ENCODE measurements at regions not wholly inside any gene's neighbourhood (a gene's known extent, or its start where the extent isn't known, plus 50 kb on each side); places are given as distances from the start of the nearest gene placed in this dataset.

DNA sequence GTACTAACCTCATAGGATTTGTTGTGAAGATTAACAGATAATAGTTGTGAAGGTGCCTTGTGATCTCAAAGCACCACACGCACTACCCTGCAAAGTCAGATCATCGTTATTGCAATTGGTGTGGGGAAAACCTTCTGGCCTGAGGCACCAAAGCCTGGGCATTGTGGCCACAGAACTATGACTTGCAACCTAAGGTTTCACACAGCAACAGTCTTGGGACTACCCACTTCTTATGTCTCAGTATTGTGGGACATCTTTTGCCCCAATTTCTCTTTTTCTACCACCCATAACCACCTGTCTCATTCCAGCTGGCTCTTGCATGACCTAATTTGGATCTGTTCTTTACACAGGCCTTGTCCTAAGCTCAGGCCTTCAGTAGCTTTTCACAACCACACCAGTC, 247.8 kb upstream of the NR4A3 start:
- Histone ChIP-seq H2BK20ac (ENCODE audit: low read depth, low read length, poor library complexity, severe bottlenecking) (no peak overlapping the region), H3K27ac (ENCODE audit: insufficient read length, low read depth, low read length) (no peak overlapping the region), H3K9ac (ENCODE audit: extremely low read depth, insufficient read length, low read length) (no peak overlapping the region), H3K56ac (ENCODE audit: insufficient read length, low read depth, low read length) (no peak overlapping the region), H3K27me3 (ENCODE audit: insufficient read depth, low read length) (no peaks in the 10 kb centered on the region), H3K18ac (ENCODE audit: insufficient read length, low read depth, low read length) (no peak overlapping the region), H3T11ph (ENCODE audit: low read length) (no peak overlapping the region), H3K23me2 (ENCODE audit: insufficient read length, low read depth, low read length, poor library complexity, severe bottlenecking) (no peaks in the 10 kb centered on the region), H3K14ac (ENCODE audit: insufficient read depth, low read length) (no peak overlapping the region), H3K23ac (ENCODE audit: insufficient read length, low read depth, low read length) (no peak overlapping the region), H4K8ac (replicated peaks; ENCODE audit: insufficient read length, low read depth, low read length) (no peak overlapping the region), H4K20me1 (ENCODE audit: control insufficient read depth, insufficient read depth, insufficient read length) (no peaks in the 10 kb centered on the region), H2AFZ (ENCODE audit: low read length) (no peak overlapping the region), H2BK12ac (ENCODE audit: insufficient read length, low read depth, low read length) (no peak overlapping the region), H3K4ac (ENCODE audit: low read depth, low read length) (no peak overlapping the region), H3K4me2 (ENCODE audit: insufficient read depth, insufficient read length, low read length) (no peak overlapping the region), H3K9me3 (ENCODE audit: control insufficient read depth, low read depth, low read length) (no peaks in the 10 kb centered on the region), H2BK5ac (ENCODE audit: insufficient read length, low read length) (no peak overlapping the region), H3K79me1 (ENCODE audit: insufficient read depth, low read depth, low read length, poor library complexity, severe bottlenecking) (no peaks in the 10 kb centered on the region), H2BK120ac (ENCODE audit: low read depth, low read length, poor library complexity, severe bottlenecking) (no peak overlapping the region), H3K79me2 (ENCODE audit: insufficient read depth, low read length) (no peaks in the 10 kb centered on the region), H2AK5ac (ENCODE audit: insufficient read length, low read length) (no peak overlapping the region), H4K5ac (ENCODE audit: insufficient read length, low read depth, low read length) (no peak overlapping the region), H4K91ac (ENCODE audit: insufficient read length, low read depth, low read length) (no peak overlapping the region), H3K4me1 (ENCODE audit: insufficient read depth, low read length) (peaks cover 2% of the 10 kb centered on the region; the same call in 1 of the 2 replicates), H2BK15ac (ENCODE audit: low read depth, low read length) (no peak overlapping the region)
- Mint-ChIP-seq H3K27me3 (ENCODE audit: low read depth) (peaks cover 2% of the 10 kb centered on the region; the same call in 1 of the 2 replicates), H3K4me1 (peaks cover 7 to 10% of the 10 kb centered on the region in 2 experiments), H3K36me3 (ENCODE audit: insufficient read depth in 1 of 3, low read depth in 3 of 3) (no peaks in the 10 kb centered on the region; a peak in 1 of 7 replicates), H3K4me3 (no peak overlapping the region), H3K9me3 (no peaks in the 10 kb centered on the region), H3K27ac (no peak overlapping the region)
- DNase-seq = no peak
- TF ChIP-seq, protein P1, sequence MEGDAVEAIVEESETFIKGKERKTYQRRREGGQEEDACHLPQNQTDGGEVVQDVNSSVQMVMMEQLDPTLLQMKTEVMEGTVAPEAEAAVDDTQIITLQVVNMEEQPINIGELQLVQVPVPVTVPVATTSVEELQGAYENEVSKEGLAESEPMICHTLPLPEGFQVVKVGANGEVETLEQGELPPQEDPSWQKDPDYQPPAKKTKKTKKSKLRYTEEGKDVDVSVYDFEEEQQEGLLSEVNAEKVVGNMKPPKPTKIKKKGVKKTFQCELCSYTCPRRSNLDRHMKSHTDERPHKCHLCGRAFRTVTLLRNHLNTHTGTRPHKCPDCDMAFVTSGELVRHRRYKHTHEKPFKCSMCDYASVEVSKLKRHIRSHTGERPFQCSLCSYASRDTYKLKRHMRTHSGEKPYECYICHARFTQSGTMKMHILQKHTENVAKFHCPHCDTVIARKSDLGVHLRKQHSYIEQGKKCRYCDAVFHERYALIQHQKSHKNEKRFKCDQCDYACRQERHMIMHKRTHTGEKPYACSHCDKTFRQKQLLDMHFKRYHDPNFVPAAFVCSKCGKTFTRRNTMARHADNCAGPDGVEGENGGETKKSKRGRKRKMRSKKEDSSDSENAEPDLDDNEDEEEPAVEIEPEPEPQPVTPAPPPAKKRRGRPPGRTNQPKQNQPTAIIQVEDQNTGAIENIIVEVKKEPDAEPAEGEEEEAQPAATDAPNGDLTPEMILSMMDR (conservative IDR thresholded peaks at IDR 0.05) = no peak
- no CpG with 5 or more reads among the region's 2 CpGs for WGBS (ENCODE audit: extremely low coverage, insufficient read length, low lambda C conversion rate)
